ENCODE measurements at regions not wholly inside any gene's neighbourhood (a gene's known extent, or its start where the extent isn't known, plus 50 kb on each side); places are given as distances from the start of the nearest gene placed in this dataset.

DNA sequence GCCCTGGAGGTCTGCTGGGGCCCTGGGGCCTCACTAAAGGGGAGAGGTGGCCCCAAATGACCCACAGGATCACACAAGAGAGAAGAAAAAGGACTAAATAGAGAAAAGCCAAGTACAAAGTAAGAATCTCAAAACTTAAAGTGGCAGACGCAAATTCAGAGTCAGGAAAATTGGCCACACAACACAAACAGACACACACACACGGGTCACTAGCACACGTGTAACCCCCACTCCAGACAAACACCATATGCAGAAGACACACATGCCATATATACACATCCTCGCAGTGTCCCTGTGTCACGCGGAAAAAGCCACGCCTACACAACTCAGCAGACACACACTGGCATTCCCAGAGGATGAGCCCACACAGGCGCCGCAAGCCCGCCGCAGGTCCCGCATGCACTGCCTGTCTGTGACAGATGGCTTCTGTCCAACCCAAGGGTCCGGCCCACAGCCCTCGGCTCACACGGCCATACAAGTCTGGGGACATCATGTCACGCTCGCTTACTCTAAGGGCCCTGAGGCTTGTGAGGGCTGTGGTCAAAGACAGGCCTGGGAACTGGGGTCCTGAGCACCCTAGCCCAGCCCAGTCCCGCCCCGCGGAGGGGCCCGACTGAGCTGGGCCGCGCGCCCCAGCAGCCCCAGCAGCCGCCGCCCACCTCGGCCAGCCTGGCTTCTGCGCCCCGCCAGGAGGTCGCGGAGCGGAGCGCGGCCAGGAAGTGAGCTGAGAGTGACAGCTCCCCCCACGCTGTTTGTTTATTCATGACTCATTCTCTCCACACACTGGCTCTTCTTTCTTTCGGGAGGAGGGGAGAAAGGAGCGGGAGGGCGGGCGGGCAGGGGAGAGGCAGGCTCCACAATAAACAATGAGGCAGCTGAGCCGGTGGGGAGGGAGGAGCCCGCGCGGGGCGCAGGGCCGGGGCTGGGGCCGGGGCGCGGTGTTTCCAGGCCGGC is 95.5 kb upstream of the ZMIZ1 start:
- peak; percentile 97 for DNase-seq (ENCODE audit: low read depth, low spot score)

DNA sequence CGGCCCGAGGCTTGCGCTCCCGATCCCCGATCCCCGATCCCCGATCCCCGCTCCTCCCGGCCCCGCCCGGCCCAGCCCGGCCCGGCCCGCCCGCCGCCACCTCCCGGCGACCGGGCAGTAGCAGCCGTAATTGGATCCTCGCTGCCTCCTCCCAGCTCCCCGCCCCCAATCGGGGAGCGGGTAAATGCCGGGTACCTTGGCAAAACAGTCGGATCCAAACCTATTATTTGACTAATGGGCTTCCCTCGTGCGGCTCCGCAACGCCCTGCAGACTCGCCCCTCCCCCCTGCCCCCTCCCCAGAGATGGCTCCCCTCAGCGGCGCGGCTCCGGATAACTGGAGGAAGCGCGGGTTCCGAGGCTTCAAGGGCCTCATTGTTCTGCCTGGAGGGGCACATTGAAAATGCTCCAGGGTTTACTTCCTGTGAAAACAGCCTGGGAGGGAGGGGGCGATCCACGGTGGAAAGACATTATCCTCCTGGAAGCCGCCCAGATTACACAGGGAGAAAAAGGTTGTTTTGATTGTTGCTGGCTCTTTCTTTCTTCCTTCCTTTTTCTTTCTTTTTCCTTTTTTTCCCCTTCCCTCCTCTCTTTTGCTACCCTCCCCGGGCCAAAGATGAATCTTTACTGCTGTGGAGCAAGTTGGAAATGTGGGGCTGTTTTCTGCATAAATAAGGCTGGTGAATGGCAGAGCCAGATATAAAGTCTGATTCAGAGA is 94.7 kb upstream of the ZMIZ1 start:
- peak; percentile 83 for DNase-seq (ENCODE audit: low read depth, low spot score)

DNA sequence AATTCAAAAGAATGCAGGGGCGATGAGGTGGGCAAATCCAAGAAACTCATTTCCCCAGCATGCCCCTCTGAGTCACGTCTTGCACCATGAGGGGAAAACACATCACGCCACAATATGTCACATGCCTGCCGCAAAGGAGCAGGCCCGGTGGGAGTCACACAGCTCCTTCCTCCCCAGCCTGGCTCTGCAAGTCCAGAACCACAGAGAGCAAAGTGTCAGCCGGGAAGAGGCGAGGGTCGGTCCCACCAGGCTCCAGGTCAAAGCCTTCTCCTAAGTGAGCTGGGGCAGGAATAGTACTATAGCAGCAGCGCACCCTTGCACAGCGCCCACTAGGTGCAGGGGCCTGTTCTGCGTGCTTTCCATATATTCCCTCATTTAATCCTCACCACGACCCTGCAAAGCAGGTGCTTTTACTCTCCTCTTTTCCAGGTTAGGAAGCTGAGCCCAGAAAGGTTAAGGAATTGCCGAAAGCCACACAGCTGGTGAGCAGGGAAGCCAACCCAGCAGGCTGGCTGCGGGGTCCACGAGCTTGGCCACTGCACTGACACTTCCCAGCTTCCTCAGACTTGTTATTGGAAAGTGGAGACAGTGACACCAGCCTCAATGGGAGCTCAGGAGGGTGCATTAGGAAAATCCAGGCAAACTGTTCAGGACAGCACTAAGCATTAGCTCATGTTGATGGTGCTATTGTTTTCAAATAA is 94.0 kb upstream of the ZMIZ1 start:
- peak; percentile 92 for DNase-seq (ENCODE audit: low read depth, low spot score)

DNA sequence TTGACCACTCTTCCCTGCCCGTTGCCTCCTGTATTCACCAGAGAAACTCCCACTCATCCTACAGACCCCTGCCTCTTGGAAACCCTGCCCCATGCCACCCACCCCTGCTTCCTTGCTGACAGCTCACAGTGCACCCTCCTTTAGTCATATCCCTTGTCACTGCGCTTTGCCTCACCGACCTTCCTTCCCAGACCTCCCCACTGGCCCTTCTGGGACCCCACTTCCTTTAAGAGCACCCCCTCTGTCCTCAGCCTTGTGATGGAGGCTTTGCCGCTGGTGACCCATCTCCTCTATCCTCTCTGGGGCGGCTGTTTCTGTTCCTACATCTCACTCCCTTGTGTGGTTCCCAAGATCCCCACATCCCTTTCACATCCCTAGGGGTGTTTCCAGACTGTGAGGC is 92.8 kb upstream of the ZMIZ1 start:
- DNase-seq (ENCODE audit: low read depth, low spot score), result no peak

GRCh38 chr10:78976825-78977755 is 91.7 kb upstream of the ZMIZ1 start:
- DNase-seq (ENCODE audit: low read depth, low spot score), result no peak

- DNase-seq (ENCODE audit: low read depth, low spot score), result no peak
Measured at GRCh38 chr10:78979938-78980337, 88.8 kb upstream of the ZMIZ1 start.

DNA sequence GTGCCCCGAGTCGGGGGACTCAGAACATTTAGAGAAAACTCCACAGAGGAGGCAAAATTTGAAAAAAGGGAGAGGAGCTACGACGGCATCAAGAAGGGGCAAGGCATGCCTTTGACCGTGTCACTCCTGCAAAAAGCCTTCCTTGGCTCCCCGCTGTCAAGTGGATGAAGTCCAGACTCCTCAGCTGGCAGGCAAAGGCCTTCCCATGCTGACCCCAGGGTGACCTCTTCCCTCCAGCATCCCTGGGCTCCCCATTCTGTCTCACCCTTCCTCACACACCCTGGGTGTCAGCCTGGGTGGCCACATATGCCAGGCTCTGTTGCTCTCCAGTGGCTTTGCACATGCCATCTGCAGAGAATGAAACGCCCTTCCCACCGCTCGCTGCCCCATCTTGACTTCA is 88.4 kb upstream of the ZMIZ1 start:
- DNase-seq (ENCODE audit: low read depth, low spot score), result no peak

DNA sequence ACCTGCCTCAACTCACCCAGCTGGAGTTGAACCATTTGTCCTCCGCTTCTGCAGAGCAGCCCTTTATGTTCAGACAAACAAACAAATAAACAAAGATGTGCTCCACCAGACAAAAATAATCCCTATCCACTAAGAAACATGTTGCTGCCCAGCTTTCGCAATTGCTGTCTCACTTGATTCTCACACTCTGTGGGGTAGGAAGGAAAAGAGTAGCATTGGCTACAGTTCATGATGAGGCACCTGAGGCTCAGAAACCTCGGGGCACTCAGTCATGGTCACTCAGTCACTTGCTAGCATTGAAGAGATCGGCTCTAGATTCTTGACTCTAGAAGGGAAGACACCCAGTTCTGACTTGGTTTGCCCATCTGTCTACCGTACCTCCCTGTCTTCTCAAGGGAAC is 88.0 kb upstream of the ZMIZ1 start:
- DNase-seq (ENCODE audit: low read depth, low spot score), result no peak

DNA sequence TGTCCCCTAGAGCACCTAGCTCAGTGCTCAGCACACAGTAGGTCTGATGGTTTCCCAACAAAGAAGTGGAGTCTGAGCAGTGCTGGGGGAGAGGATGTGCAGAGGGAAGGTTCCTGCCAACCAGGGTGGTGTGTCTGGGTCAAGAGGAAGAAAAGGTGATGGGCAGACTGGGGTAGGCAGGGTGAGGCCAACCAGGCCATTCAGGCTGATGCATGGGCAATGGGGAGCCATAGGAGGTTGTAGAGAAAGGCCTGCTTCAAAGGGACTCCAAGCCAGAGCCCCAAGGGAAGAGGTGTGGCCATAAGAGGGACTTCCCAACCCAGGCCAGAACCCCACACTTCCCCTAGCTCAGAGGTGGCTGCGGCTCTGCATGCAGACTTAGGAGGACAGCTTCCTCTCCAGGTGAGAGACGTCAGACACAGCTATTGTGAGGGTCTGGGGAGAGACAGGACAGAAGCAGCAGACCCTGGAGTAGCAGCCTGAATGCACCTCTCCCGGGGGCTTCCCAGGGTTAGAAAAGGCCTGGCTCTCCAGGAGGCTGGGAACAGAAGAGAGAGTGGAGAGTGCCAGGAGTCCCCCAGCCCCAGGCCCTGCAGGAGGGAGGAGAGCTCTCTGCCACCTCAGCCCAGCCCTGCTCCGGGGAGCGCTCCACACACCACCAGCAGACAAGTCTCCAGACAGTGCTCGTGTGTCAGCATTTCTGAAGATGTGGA is 87.4 kb upstream of the ZMIZ1 start:
- no peak for DNase-seq (ENCODE audit: low read depth, low spot score)

GRCh38 chr10:78981970-78982281 is 86.8 kb upstream of the ZMIZ1 start:
- DNase-seq (ENCODE audit: low read depth, low spot score), result peak; percentile 55

DNA sequence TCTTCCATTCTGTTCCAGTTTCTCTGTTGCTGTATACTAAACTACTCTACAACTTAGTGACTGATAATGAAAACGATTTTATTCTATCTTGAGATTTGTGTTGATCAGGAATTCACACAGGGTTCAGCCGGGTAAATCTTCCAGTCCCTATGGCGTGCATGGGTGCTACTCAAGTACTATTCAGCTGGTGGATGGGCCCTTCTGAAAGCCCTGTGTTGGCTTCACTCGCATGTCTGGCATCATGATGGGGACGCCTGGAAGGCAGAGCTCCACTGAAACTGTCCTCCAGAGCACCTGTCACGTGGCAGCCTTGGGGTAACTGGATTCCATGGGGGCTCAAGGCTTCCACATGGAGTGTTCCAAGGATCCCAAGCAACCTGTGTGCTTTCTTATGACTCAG is 86.0 kb upstream of the ZMIZ1 start:
- no peak for DNase-seq (ENCODE audit: low read depth, low spot score)

GRCh38 chr10:78983608-78984007 is 85.2 kb upstream of the ZMIZ1 start:
- DNase-seq (ENCODE audit: low read depth, low spot score), result no peak

DNA sequence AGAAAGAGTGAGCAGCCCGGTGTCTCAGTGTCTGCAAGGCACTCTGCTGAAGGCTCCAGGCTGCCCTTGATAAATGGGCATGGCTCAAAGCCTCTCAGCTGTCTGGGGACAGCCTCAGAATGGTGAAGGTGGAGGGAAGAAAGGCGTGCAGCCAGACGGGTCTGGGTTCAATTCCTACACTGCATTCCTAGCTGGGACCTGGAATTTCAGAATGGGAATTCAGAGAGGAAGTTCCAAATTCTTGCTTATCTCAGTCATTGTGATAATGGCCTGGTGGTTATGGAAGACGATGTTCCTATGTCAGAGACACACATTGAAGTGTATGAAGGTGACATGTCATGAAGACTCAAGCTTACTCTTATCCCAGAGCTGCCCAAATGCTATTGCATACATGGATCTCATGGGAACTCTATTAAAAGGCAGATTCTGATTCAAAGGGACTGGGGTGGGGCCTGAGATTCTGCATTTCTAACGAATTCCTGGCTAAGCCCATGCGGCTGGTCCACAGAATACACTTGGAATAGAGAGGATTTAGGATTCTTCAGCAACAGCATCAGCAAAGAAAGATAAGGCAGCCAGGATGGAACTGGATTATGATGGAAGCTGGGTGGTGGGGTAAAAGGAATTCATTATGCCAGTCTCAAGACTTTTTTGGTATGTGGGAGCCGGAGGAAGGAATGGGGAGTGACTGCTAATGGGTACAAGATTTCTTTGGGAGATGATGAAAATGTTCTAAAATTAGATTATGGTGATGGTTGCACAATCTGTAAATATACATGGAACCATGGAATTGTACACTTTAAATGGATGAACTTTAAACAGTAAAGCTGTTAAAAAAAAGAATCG is 82.6 kb upstream of the ZMIZ1 start:
- DNase-seq (ENCODE audit: low read depth, low spot score), result no peak

DNA sequence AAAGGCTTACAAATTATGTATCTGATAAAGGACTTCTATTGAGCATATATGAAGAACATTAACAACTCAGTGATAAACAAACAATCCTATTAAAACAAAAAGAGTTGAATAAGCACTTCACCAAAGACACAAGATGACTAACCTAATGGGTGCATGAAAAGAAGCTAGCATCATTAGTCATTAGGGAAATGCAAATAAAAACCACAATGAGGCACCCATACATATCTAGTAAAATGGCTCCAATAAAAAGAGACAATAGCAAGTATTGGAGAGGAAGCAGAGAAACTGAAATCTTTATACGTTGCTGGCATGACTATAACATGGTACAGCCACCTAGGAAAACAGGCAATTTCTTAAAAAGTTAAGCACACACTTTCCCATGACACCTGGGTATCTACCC is 77.6 kb upstream of the ZMIZ1 start:
- no peak for DNase-seq (ENCODE audit: low read depth, low spot score)

DNA sequence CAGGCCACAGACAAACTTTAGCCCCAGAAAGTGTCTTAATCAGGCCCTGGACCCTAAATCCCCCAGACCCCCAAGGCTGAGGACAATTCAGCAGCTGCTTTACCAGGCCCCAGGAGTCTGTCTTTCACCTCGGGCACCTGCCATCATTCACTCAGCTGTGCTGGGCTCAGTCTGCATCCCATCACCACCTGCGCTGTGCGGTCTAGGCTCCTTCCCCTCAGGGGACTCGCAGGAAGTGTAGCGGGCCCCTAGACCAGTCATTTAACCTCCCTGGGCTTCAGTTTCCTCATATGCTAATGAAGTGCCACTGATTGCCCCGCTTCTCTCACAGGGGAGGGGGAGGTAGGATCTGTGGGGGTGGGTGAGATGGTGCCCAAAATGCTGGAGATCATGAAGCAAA is 76.4 kb upstream of the ZMIZ1 start:
- DNase-seq (ENCODE audit: low read depth, low spot score), result no peak

DNA sequence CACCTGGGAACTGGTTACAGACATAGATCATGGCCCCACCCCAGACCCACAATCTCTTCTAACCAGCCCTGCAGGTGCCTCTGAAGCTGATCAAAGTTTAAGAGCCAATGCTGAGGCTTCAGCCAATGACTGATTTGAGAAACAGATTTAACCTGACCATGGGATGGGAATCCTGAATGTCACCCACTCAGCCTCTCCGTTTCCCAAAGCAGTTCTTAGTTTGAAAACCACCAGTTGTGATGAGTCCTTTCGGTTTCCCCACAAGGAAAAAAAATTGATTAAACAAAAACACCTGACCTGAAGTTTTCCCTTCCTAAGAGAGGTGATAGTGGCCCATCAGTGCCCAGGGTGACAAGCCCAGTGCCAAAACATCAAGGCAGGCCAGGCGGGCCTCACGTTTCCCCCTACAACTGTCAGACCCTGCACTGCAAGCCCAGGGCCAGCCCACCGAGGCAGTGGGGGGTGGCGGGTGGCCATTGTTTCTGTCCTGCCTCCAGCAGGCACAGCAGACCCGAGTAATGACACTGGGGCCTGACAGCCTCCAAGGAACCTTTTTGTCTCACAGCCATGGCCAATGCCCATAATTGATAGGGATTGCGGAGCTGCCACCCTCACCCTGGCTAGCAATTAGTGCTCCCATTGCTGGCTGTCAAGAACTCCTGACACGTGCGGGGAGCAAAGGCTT is 75.4 kb upstream of the ZMIZ1 start:
- DNase-seq (ENCODE audit: low read depth, low spot score), result no peak

DNA sequence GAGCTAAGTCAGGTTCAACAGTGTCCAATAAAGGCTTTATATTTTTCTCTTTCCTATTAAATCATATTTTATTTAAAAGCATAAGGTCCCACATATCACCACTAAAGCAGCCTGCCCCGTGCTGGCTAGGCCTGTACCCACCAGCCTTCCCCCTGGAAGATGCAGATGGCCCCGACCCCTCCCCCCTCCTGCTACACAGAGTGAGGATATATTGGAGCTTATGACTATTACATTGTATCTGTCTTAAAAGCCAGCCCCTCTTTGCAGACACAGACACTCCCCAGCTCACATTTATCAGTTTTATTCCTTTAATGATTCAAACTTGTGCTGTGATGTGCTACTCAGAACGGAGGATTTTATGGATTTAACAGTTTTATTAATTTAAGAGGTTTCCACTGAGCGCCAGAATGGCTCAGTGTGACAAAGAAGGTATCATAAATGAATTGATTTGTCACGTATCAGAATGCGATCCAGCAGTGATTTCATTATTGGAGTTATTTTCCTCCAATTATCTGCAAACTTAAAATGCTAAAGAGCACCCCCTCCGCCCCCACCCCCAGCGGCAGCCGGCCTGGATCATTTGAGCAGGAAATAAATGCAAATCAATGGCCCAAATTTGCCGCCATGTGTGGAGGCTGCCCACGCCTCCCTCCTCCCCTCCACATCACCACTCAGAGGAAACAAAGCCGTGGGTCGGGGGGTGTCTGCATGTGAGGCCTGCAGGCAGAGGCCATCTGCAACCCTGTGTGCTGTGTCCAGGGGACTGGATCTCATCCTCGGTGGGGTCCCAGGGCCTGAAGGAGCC is 72.6 kb upstream of the ZMIZ1 start:
- DNase-seq (ENCODE audit: low read depth, low spot score), result no peak

DNA sequence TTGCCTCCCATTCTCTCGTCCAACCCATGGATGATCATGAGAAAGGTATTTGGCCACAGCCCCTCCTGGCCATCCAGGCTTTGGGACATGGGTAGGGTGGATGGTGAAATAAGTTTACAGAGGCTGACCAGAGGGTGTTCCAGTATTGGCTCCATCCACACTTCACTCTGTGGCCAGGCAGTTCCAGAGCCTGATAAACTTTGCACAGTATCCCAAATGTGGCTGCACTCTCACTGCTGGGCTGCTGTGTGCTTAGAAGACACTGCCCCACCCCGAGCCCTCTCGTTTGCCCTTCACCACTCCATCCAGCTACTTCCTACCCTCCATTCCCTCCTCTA is 72.0 kb upstream of the ZMIZ1 start:
- DNase-seq (ENCODE audit: low read depth, low spot score), result no peak

Data from astrocyte of the hippocampus (primary cell).